ENCODE measurements at regions not wholly inside any gene's neighbourhood (a gene's known extent, or its start where the extent isn't known, plus 50 kb on each side); places are given as distances from the start of the nearest gene placed in this dataset.

DNA sequence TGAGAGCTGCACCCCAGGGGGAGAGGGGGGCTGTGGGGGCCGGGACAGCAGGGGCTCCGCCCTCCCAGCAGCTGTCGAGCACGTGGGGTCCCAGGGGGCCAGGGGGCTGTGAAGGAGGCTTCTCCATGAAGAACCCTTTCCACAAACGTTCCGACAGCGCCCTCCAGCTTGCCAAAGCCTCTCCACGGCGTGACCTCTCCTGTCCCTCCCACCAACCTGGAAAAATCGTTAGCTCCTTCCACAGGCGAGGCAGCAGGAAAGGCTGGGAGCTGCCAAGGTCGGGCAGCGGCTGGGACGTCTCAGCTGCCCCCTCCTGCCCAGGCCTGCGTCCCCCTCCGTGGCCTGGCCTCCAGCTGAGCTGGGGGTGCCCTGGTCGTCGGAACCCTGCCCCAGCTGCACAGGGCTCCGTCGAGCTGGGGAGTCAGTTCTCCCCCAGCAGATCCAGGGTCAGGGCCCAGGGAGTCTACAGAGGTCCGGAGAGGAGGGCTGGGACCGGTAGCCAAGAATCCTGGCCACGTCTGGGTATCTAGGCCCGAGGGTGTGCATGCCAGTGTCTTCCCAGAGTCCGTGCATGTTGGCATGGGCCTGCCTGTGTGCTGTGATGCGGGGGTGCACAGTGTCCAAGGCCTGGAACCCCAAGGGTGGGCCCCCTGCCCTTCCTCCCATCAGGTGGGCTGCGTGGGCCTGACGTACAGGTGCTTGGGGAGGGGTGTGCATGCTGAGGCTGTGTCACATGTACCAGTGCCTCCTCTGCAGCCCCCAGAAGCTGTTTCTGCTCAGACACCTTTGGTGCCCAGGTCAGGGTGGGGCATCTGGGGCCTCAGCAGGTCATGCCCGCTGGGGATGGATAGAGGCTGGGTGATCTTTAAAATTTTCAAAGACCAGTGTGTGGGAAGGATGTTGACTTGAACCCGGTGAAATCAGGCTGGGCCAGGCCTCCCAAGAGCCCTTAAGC is 66.5 kb downstream of the UNCX start:
- no peaks in the 10 kb centered on the region for H3K9me3 ChIP-seq (ENCODE audit: severe bottlenecking)
- no peaks in the 10 kb centered on the region for H3K36me3 ChIP-seq
- TF ChIP-seq, protein P1, sequence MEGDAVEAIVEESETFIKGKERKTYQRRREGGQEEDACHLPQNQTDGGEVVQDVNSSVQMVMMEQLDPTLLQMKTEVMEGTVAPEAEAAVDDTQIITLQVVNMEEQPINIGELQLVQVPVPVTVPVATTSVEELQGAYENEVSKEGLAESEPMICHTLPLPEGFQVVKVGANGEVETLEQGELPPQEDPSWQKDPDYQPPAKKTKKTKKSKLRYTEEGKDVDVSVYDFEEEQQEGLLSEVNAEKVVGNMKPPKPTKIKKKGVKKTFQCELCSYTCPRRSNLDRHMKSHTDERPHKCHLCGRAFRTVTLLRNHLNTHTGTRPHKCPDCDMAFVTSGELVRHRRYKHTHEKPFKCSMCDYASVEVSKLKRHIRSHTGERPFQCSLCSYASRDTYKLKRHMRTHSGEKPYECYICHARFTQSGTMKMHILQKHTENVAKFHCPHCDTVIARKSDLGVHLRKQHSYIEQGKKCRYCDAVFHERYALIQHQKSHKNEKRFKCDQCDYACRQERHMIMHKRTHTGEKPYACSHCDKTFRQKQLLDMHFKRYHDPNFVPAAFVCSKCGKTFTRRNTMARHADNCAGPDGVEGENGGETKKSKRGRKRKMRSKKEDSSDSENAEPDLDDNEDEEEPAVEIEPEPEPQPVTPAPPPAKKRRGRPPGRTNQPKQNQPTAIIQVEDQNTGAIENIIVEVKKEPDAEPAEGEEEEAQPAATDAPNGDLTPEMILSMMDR (IDR thresholded peaks at IDR 0.05; ENCODE audit: low read depth, low read length) = peak; percentile 58
- H3K27me3 ChIP-seq (ENCODE audit: insufficient read depth, low read depth, severe bottlenecking) = no peaks in the 10 kb centered on the region
- DNase-seq = peak; percentile 86
- H3K27ac ChIP-seq = peak overlapping the region; percentile 94
- H3K4me3 ChIP-seq (ENCODE audit: low read depth, low read length) = no peak overlapping the region

DNA sequence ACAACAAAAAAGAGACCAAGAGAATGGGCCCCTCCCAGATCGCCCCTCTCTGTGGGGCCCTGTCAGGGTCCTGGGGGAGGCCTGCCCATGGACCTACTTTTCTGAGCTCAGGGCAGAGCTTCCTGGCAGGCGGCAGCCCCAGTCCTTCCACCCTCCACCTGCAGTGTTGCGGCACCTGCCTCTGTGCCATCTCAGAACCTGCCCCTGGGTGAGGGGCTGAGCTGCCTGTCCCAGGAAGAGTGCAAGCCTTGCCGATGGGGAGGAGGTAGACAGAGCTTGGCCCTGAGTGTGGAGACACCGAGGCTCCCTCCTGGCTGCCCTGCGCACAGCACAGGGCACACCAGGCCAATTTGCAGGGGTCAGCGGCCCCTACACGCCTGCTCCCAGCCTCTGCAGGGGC is 67.5 kb downstream of the UNCX start:
- Histone ChIP-seq H3K27ac (no peak overlapping the region), H3K36me3 (no peaks in the 10 kb centered on the region), H3K4me3 (ENCODE audit: low read depth, low read length) (no peak overlapping the region), H3K9me3 (ENCODE audit: severe bottlenecking) (no peaks in the 10 kb centered on the region), H3K27me3 (ENCODE audit: insufficient read depth, low read depth, severe bottlenecking) (no peaks in the 10 kb centered on the region)
- TF ChIP-seq, protein P1 (IDR thresholded peaks at IDR 0.05; ENCODE audit: low read depth, low read length) = no peak
- no peak for DNase-seq

DNA sequence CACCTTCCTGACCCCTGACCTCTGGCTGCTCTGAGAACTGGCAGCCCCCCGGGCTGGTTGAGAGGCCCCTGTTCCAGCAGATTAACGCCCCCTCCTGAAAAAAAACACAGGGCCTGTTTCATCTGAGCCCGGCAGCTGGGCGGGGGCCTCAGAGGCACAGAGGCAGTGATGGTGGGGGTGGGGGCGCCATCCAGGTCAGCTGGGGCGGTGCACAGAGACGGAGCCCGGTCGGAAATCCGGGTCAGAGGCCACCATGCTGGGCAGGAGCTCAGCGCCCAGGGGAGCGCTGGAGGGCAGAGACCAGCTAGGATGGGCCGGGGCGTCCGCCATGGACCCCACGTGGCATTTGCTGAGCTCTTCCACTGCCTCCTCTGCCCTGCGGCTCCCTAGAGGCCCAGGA is 68.0 kb downstream of the UNCX start:
- H3K9me3 ChIP-seq (ENCODE audit: severe bottlenecking) = no peaks in the 10 kb centered on the region
- TF ChIP-seq, protein P1 (IDR thresholded peaks at IDR 0.05; ENCODE audit: low read depth, low read length) = no peak
- DNase-seq = peak; percentile 7
- 0 out of 2 replicates have a peak overlapping the region, but pooled peaks have one; percentile 11 for H3K27ac ChIP-seq
- H3K27me3 ChIP-seq (ENCODE audit: insufficient read depth, low read depth, severe bottlenecking) = no peaks in the 10 kb centered on the region
- H3K36me3 ChIP-seq = no peaks in the 10 kb centered on the region
- H3K4me3 ChIP-seq (ENCODE audit: low read depth, low read length) = no peak overlapping the region

DNA sequence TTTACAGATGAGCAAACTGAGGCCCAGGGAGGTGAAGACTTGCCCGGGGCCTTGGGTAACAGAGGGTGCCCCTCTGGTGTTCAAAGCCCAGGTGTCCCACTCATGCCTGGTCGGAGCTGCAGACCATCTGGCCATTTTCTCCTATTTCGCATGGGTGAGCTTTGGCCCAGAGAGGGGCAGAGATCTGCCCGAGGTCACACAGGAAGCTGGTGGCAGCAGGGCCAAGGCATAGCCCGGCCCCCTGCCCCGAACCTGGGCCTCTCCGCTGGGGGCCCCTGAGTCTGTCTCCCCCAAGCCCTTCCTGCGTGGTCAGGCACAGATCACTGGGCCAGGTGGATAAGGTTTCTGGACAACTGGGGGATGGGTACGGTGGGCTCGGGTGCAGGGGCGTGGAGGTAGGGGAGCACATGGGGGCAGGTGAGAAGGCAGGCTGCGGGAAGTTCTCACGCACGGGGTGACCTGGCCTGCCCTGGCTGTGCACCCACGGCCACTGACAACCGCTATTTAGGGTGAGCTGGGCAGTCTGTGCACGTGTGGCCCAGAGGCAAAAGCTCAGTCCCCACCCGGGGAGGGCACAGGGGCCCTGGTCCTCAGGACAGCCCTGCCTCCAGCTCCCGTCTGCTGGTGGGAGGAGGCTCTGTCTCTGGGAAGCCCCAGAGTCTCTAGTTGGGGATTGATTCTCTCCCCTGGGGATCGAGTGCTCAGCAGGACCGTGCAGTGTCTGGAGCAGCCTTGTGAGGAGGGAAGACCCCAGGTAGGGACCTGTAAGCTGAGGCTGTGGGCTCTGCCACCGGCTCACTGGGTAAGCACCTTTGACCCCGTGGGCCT is 68.6 kb downstream of the UNCX start:
- Histone ChIP-seq H3K36me3 (no peaks in the 10 kb centered on the region), H3K27me3 (ENCODE audit: insufficient read depth, low read depth, severe bottlenecking) (no peaks in the 10 kb centered on the region), H3K4me3 (ENCODE audit: low read depth, low read length) (no peak overlapping the region), H3K9me3 (ENCODE audit: severe bottlenecking) (no peaks in the 10 kb centered on the region), H3K27ac (0 out of 2 replicates have a peak overlapping the region, but pooled peaks have one; percentile 11)
- peak; percentile 7 for DNase-seq
- TF ChIP-seq, protein P1 (IDR thresholded peaks at IDR 0.05; ENCODE audit: low read depth, low read length) = no peak

DNA sequence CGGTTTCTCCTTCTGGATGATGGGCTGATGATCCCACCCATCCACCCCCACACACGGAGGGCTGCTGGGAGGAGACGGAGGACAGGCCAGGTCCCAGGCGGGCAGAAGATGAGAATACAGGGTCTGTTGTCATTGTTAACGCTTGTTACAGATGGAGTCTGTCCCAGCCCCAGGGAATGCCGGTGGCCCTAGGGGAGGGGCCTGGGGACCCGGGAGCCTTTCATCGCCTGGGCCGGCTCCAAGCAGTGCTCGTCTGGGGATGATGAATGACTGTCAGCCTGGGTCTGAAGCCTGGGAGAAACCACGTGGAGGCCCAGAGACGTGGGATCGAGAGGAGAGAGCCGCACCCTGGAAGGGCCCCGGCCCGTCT is 69.2 kb downstream of the UNCX start:
- TF ChIP-seq, protein P1 (IDR thresholded peaks at IDR 0.05; ENCODE audit: low read depth, low read length) = no peak

More for the DNA sequence above, 69.2 kb downstream of the UNCX start:
- H3K27me3 ChIP-seq (ENCODE audit: insufficient read depth, low read depth, severe bottlenecking) = no peaks in the 10 kb centered on the region
- peak; percentile 8 for DNase-seq
- H3K4me3 ChIP-seq (ENCODE audit: low read depth, low read length) = no peak overlapping the region
- H3K36me3 ChIP-seq = no peaks in the 10 kb centered on the region
- no peaks in the 10 kb centered on the region for H3K9me3 ChIP-seq (ENCODE audit: severe bottlenecking)
- H3K27ac ChIP-seq = no peak overlapping the region

Measured in WERI-Rb-1 (cell line).